ENCODE measurements at regions not wholly inside any gene's neighbourhood (a gene's known extent, or its start where the extent isn't known, plus 50 kb on each side); places are given as distances from the start of the nearest gene placed in this dataset.

- TF ChIP-seq CTCF (IDR thresholded peaks at IDR 0.05; ENCODE audit: control extremely low read depth in 1 of 3, insufficient read depth in 1 of 3, low read depth in 1 of 3, low read length in 3 of 3), result no peak
- TF ChIP-seq EZH2 (IDR thresholded peaks at IDR 0.05; ENCODE audit: low read depth, low read length, severe bottlenecking), result no peak
- TF ChIP-seq POLR2AphosphoS5 (IDR thresholded peaks at IDR 0.05; ENCODE audit: low read depth, low read length), result no peak
- TF ChIP-seq RFX5 (IDR thresholded peaks at IDR 0.05; ENCODE audit: borderline replicate concordance, low read depth, low read length), result no peak
- no peak for TF ChIP-seq USF2 (IDR thresholded peaks at IDR 0.05; ENCODE audit: low read length)
- TF ChIP-seq HDAC6 (IDR thresholded peaks at IDR 0.05; ENCODE audit: low read depth, low read length), result no peak
- TF ChIP-seq BACH1 (IDR thresholded peaks at IDR 0.05; ENCODE audit: low read length), result no peak
- no peak for TF ChIP-seq SUZ12 (IDR thresholded peaks at IDR 0.05; ENCODE audit: low read length)
- TF ChIP-seq CHD1 (IDR thresholded peaks at IDR 0.05; ENCODE audit: low read depth, low read length), result no peak
- no peak for TF ChIP-seq SIN3A (conservative IDR thresholded peaks at IDR 0.05 in 1 of 2, IDR thresholded peaks at IDR 0.05 in 1 of 2; ENCODE audit: low read depth in 1 of 2, low read length in 2 of 2)
- TF ChIP-seq SIRT6 (IDR thresholded peaks at IDR 0.05; ENCODE audit: low read length), result no peak
- TF ChIP-seq CHD7 (IDR thresholded peaks at IDR 0.05; ENCODE audit: insufficient replicate concordance, low read length), result no peak
- no peak for TF ChIP-seq TAF1 (IDR thresholded peaks at IDR 0.05; ENCODE audit: low read depth, low read length)
These were observed 113.7 kb downstream of the FGF18 start for GRCh38 chr5:171533153-171533552.

Data from H1 (cell line).